Heart left ventricle (tissue), 13 donors: ENCODE measurements at regions not wholly inside any gene's neighbourhood (a gene's known extent, or its start where the extent isn't known, plus 50 kb on each side); places are given as distances from the start of the nearest gene placed in this dataset.

ENCODE experiments used
- CTCF ChIP-seq, 12 donors: fragments of 200-600 bp; sonication (generic) in 4 of 12; IDR thresholded peaks; one replicate each; pipeline versions ENCODE4 v1.5.0 to v1.8.0; 2018 to 2022; ENCODE audit warnings: antibody characterized with exemption in 12 of 12, mild to moderate bottlenecking in 5 of 12
- POLR2A ChIP-seq, 2 donors: fragments of 450-650 bp; IDR thresholded peaks; one replicate each; pipeline ENCODE4 v1.6.1; 2017; ENCODE audit warnings: antibody characterized with exemption in 2 of 2, mild to moderate bottlenecking in 2 of 2, moderate library complexity in 2 of 2
- donor health status: ischemic (EF 13 %, LVEDD 7.1; RV severe dilation, severe dysfunction).
- donor health status: DM: no; HTN: yes; CAD: no.
- donor health status: DM: no; HTN: no; CAD: no.
- donor health status: ischemic (EF 25% LVEDD 6.9; RV normal size, moderate dysfunction).
- donor health status: ischemic (EF 25% LVEDD 5.7; RV mildly dilated, moderate dysfunction).
- donor health status: ischemic (EF 35%, LVEDD 5.7; RV mildly dilated, moderate dysfunction).
- donor health status: nonischemic (EF 11% LVEDD 7.7; RV severe dilation, severe dysfunction).
- donor health status: DM: yes; HTN: yes; CAD: no.
- donor health status: PGD.
- donor health status: ischemic (EF 29% LVEDD 5.4; RV normal size, mild dysfunction).
- donor health status: nonischemic (EF 23%, LVEDD 6.1; RV moderate dilation, normal function).

DNA sequence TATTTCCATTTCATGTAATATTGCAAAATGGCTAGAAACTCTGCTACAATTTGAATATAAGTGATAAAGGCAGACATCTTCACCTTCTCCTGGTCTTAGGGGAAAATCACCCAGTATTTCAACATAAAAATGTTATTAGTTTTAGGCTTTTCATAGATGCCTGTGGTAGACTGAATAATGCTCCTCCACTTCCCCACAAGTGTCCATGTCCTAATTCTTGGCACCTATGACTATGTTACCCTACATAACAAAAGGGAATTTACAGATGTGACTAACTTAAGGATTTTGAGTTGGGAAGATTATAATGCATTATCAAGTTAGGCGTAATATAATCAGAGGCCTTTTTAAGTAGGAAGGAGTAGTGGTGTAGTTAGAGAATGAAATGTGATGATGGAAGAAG is 196.4 kb downstream of the TMTC3 start:
- TF ChIP-seq CTCF (IDR thresholded peaks at IDR 0.05): no peak
- no peak for TF ChIP-seq POLR2A (IDR thresholded peaks at IDR 0.05)
